Sigmoid colon (tissue), 3 donors: ENCODE measurements at regions not wholly inside any gene's neighbourhood (a gene's known extent, or its start where the extent isn't known, plus 50 kb on each side); places are given as distances from the start of the nearest gene placed in this dataset.

Experiments
- CTCF ChIP-seq, 4 experiments: fragments of 450-650 bp in 3 of 4; fragments of 200-600 bp in 1 of 4; IDR thresholded peaks; one replicate each; pipeline ENCODE4 v1.5.1; 2016 to 2019; ENCODE audit warnings: antibody characterized with exemption in 4 of 4, mild to moderate bottlenecking in 3 of 4, moderate library complexity in 2 of 4
- POLR2A ChIP-seq, 2 donors: fragments of 450-650 bp; IDR thresholded peaks; one replicate each; pipeline ENCODE4 v1.6.1; 2016; ENCODE audit warnings: antibody characterized with exemption in 2 of 2, mild to moderate bottlenecking in 2 of 2, moderate library complexity in 2 of 2

- TF ChIP-seq CTCF (IDR thresholded peaks at IDR 0.05) = no peak
- no peak for TF ChIP-seq POLR2A (IDR thresholded peaks at IDR 0.05)
These were observed 68.1 kb upstream of the CTAGE1 start for GRCh38 chr18:22485808-22486244.
